ENCODE measurements at regions not wholly inside any gene's neighbourhood (a gene's known extent, or its start where the extent isn't known, plus 50 kb on each side); places are given as distances from the start of the nearest gene placed in this dataset.

- TF ChIP-seq CTCF (IDR thresholded peaks at IDR 0.05), result no peak
Observed at GRCh38 chr15:94934440-94934839, 703.1 kb downstream of the MCTP2 start.

- no peak for TF ChIP-seq CTCF (IDR thresholded peaks at IDR 0.05)
Observed at GRCh38 chr15:94937242-94937641, 705.9 kb downstream of the MCTP2 start.

- no peak for TF ChIP-seq CTCF (IDR thresholded peaks at IDR 0.05)
Observed at GRCh38 chr15:94943888-94944287, 712.5 kb downstream of the MCTP2 start.

GRCh38 chr15:94951538-94951937 lies 720.2 kb downstream of the MCTP2 start:
- TF ChIP-seq CTCF (IDR thresholded peaks at IDR 0.05), result no peak

- no peak for TF ChIP-seq CTCF (IDR thresholded peaks at IDR 0.05)
Observed at GRCh38 chr15:94963953-94964352, 732.6 kb downstream of the MCTP2 start.

DNA sequence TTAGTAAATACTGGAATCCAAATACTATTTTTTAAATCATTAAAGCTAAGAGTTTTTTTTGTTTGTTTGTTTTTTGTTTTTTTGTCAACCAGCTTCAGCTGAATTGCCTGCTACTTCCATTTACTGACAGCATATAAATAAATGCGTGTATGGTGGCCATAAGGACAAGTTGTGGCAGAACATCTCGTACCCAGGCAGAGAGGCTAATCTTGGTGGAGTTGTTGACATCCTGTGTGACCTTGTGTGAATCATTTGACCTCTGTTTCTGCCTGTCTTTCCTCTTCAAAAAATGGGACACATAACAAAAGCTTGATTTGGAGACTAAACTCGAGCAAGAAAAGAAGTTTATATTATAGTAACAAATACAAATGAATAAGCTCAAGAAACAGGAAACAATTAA lies 734.2 kb downstream of the MCTP2 start:
- TF ChIP-seq CTCF (IDR thresholded peaks at IDR 0.05), result no peak

DNA sequence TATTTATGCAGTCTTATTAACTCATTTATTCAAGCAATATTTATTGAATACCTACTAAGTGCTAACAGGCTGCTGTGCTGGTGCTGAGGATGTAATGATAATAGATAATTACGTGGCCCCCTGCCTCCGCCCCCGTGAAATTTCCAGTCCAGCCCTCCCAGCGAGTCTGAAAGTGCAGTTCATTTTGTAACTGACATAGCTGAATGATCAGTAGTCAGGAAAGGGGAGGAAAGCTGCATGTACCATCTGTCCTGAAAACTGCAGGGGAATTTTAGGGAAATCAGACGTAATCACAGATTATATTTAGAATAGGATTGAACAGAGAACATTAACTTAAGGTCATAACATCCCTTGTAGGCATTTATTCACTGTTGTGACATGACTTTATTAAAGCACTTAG lies 736.8 kb downstream of the MCTP2 start:
- TF ChIP-seq CTCF (IDR thresholded peaks at IDR 0.05), result no peak

GRCh38 chr15:94970096-94970495 lies 738.7 kb downstream of the MCTP2 start:
- TF ChIP-seq CTCF (IDR thresholded peaks at IDR 0.05), result no peak
